Thyroid gland (tissue), 4 donors: ENCODE measurements at regions not wholly inside any gene's neighbourhood (a gene's known extent, or its start where the extent isn't known, plus 50 kb on each side); places are given as distances from the start of the nearest gene placed in this dataset.

Experiments used
- DNase-seq, 2 donors: peaks; one replicate each; pipeline ENCODE4 v3.0.0-alpha.2; 2019
- H3K27ac ChIP-seq, 3 donors: fragments of 200-600 bp; sonication (generic); 1 replicate in 2 of 3; 2 replicates in 1 of 3; pipeline ENCODE4 v1.5.1; 2016 to 2019; ENCODE audit warnings: mild to moderate bottlenecking in 1 of 3, moderate library complexity in 1 of 3
- H3K27me3 ChIP-seq: fragments of 200-600 bp; sonication (generic); one replicate; pipeline ENCODE4 v1.5.1; 2019
- H3K36me3 ChIP-seq, 2 donors: fragments of 200-600 bp; sonication (generic); one replicate each; pipeline ENCODE4 v1.5.1; 2016 to 2019
- H3K4me1 ChIP-seq, 2 donors: fragments of 200-600 bp; sonication (generic); one replicate each; pipeline ENCODE4 v1.5.1; 2017 to 2019
- H3K4me3 ChIP-seq, 3 donors: fragments of 200-600 bp; sonication (generic); replicated peaks in 1 of 3; 1 replicate in 2 of 3; 2 replicates in 1 of 3; pipeline ENCODE4 v1.5.1; 2016; ENCODE audit warnings: mild to moderate bottlenecking in 1 of 3
- H3K9me3 ChIP-seq: fragments of 200-600 bp; sonication (generic); one replicate; pipeline ENCODE4 v1.5.1; 2017
- CTCF ChIP-seq, 6 experiments: fragments of 200-600 bp in 3 of 6; fragments of 450-650 bp in 3 of 6; sonication (generic) in 3 of 6; IDR thresholded peaks; one replicate each; pipeline ENCODE4 v1.5.1; 2016 to 2019; ENCODE audit warnings: antibody characterized with exemption in 6 of 6, mild to moderate bottlenecking in 2 of 6, inconsistent platforms in 1 of 6, moderate library complexity in 1 of 6
- POLR2A ChIP-seq, 2 donors: fragments of 450-650 bp; IDR thresholded peaks; one replicate each; pipeline ENCODE4 v1.6.1; 2017; ENCODE audit warnings: antibody characterized with exemption in 2 of 2, mild to moderate bottlenecking in 2 of 2, moderate library complexity in 1 of 2
- WGBS, 2 donors: methylation state at CpG; one replicate each; pipeline ENCODE4 v1.1.5; 2017; 5-methylcytosine and 5-hydroxymethylcytosine counted together
- intact Hi-C: fragments of 100-400 bp; cut with DNase I; formaldehyde crosslinking; loops from one replicate; pipeline ENCODE4 v1.15.1; 2023

- DNase-seq: no peak
- Histone ChIP-seq H3K27ac (no peak overlapping the region), H3K27me3 (no peaks in the 10 kb centered on the region), H3K9me3 (no peaks in the 10 kb centered on the region), H3K36me3 (no peaks in the 10 kb centered on the region), H3K4me1 (no peaks in the 10 kb centered on the region), H3K4me3 (no peak overlapping the region)
- 20 to 44% methylated on average over 2 to 7 of the region's 7 CpGs for WGBS, 2 donors
- TF ChIP-seq CTCF (IDR thresholded peaks at IDR 0.05) (no peak), POLR2A (IDR thresholded peaks at IDR 0.05) (no peak)
- intact Hi-C loops: no loop called here
Measured at GRCh38 chr2:238761868-238762267, 86.0 kb upstream of the TWIST2 start.

GRCh38 chr2:238763471-238763995, 84.4 kb upstream of the TWIST2 start:
- Histone ChIP-seq H3K27ac (no peak overlapping the region), H3K4me1 (no peaks in the 10 kb centered on the region), H3K9me3 (no peaks in the 10 kb centered on the region), H3K36me3 (no peaks in the 10 kb centered on the region), H3K27me3 (no peaks in the 10 kb centered on the region), H3K4me3 (no peak overlapping the region)
- TF ChIP-seq CTCF (IDR thresholded peaks at IDR 0.05) (no peak), POLR2A (IDR thresholded peaks at IDR 0.05) (no peak)
- intact Hi-C loops: no loop called here
- WGBS, 2 donors: 63 to 72% methylated on average over 7 of the region's 7 CpGs
- no peak for DNase-seq

- Histone ChIP-seq H3K27me3 (no peaks in the 10 kb centered on the region), H3K9me3 (no peaks in the 10 kb centered on the region), H3K36me3 (no peaks in the 10 kb centered on the region), H3K4me1 (no peaks in the 10 kb centered on the region), H3K27ac (no peak overlapping the region), H3K4me3 (no peak overlapping the region)
- 74 to 79% methylated on average over 8 of the region's 8 CpGs for WGBS, 2 donors
- DNase-seq: no peak
- intact Hi-C loops: no loop called here
- TF ChIP-seq CTCF (IDR thresholded peaks at IDR 0.05) (no peak), POLR2A (IDR thresholded peaks at IDR 0.05) (no peak)
Measured at GRCh38 chr2:238765590-238765989, 82.3 kb upstream of the TWIST2 start.

GRCh38 chr2:238771218-238771617, 76.7 kb upstream of the TWIST2 start:
- Histone ChIP-seq H3K36me3 (no peaks in the 10 kb centered on the region), H3K27ac (no peak overlapping the region), H3K4me3 (no peak overlapping the region), H3K9me3 (no peaks in the 10 kb centered on the region), H3K4me1 (no peaks in the 10 kb centered on the region), H3K27me3 (no peaks in the 10 kb centered on the region)
- no peak for TF ChIP-seq CTCF (IDR thresholded peaks at IDR 0.05)
- TF ChIP-seq POLR2A (IDR thresholded peaks at IDR 0.05): no peak
- 35 to 70% methylated on average over 6 of the region's 6 CpGs for WGBS, 2 donors
- intact Hi-C loops: no loop called here
- no peak for DNase-seq

- 48 to 53% methylated on average over 15 of the region's 15 CpGs for whole genome bisulfite sequencing, 2 donors
- no peaks in the 10 kb centered on the region for H3K4me1 ChIP-seq
- H3K4me3 ChIP-seq: no peak overlapping the region
- H3K27ac ChIP-seq: no peak overlapping the region
- no peak for TF ChIP-seq CTCF (IDR thresholded peaks at IDR 0.05)
- TF ChIP-seq POLR2A (IDR thresholded peaks at IDR 0.05): no peak
- no peak for DNase-seq
- H3K27me3 ChIP-seq: no peaks in the 10 kb centered on the region
- intact Hi-C loops: no loop called here
- no peaks in the 10 kb centered on the region for H3K9me3 ChIP-seq
- no peaks in the 10 kb centered on the region for H3K36me3 ChIP-seq
Measured at GRCh38 chr2:238771639-238772038, 76.2 kb upstream of the TWIST2 start.
